SU-DHL-6 (cell line): ENCODE measurements at regions not wholly inside any gene's neighbourhood (a gene's known extent, or its start where the extent isn't known, plus 50 kb on each side); places are given as distances from the start of the nearest gene placed in this dataset.

Source experiments
- CTCF ChIP-seq: fragments of 200-600 bp; sonication (generic); IDR thresholded peaks from one replicate; pipeline ENCODE4 v1.5.1; 2017; ENCODE audit warnings: antibody characterized with exemption, mild to moderate bottlenecking, low read length, moderate library complexity; ENCODE audit not compliant: insufficient read depth, poor library complexity, severe bottlenecking
- EZH2phosphoT487 ChIP-seq: fragments of 200-600 bp; sonication (generic), shearing (Covaris generic); conservative IDR thresholded peaks from 2 replicates; pipeline ENCODE4 v1.6.1; 2018; ENCODE audit warnings: mild to moderate bottlenecking, antibody characterized with exemption, low read length, moderate library complexity, mixed read lengths

GRCh38 chr16:13359835-13360234 is 458.4 kb downstream of the SHISA9 start:
- TF ChIP-seq CTCF (no peak), EZH2phosphoT487 (no peak)
